ENCODE measurements at regions not wholly inside any gene's neighbourhood (a gene's known extent, or its start where the extent isn't known, plus 50 kb on each side); places are given as distances from the start of the nearest gene placed in this dataset.
A peak's percentile ranks its signal among the peaks of the same experiment; 100 is the strongest.

- FAIRE-seq: no peak
Measured at GRCh38 chr22:44582016-44582415, 84.0 kb upstream of the RTL6 start.

GRCh38 chr22:44581096-44581435, 83.0 kb upstream of the RTL6 start:
- no peak overlapping the region for H3K27ac ChIP-seq
- no peaks in the 10 kb centered on the region for H3K27me3 ChIP-seq
- intact Hi-C loops (cut with DNase I): no loop called here
- H3K9me3 ChIP-seq: no peaks in the 10 kb centered on the region
- FAIRE-seq (no peak), ATAC-seq (no peak), DNase-seq (peak in 2 of 6 donors; percentile 2 to 13)
- TF ChIP-seq CTCF (IDR thresholded peaks at IDR 0.05): no peak
- no peak overlapping the region for H3K4me3 ChIP-seq
- 43 to 60% methylated on average over 12 of the region's 12 CpGs for WGBS, 2 donors
- no peaks in the 10 kb centered on the region for H3K36me3 ChIP-seq
- no peaks in the 10 kb centered on the region for H3K4me1 ChIP-seq

More at GRCh38 chr22:44582016-44582415, 84.0 kb upstream of the RTL6 start:
- Histone ChIP-seq H3K27ac (no peak overlapping the region), H3K4me1 (no peaks in the 10 kb centered on the region), H3K36me3 (no peaks in the 10 kb centered on the region), H3K9me3 (no peaks in the 10 kb centered on the region), H3K27me3 (no peaks in the 10 kb centered on the region), H3K4me3 (no peak overlapping the region)
- no peak for TF ChIP-seq CTCF (IDR thresholded peaks at IDR 0.05)
- 67 to 77% methylated on average over 10 of the region's 10 CpGs for WGBS, 2 donors
- DNase-seq: peak in 2 of 6 donors; percentile 2 to 12
- ATAC-seq: no peak
- intact Hi-C loops (cut with DNase I): no loop called here

GRCh38 chr22:44580176-44581095, 82.4 kb upstream of the RTL6 start:
- Histone ChIP-seq H3K9me3 (no peaks in the 10 kb centered on the region), H3K27ac (no peak overlapping the region), H3K4me1 (no peaks in the 10 kb centered on the region), H3K36me3 (no peaks in the 10 kb centered on the region), H3K27me3 (no peaks in the 10 kb centered on the region), H3K4me3 (no peak overlapping the region)
- ATAC-seq (peak in 1 of 4 donors; percentile 32), DNase-seq (peak in 3 of 6 donors; percentile 5 to 44 (median 6)), FAIRE-seq (no peak)
- TF ChIP-seq CTCF (IDR thresholded peaks at IDR 0.05): no peak
- intact Hi-C loops (cut with DNase I): no loop called here
- WGBS, 2 donors: 35 to 41% methylated on average over 22 of the region's 22 CpGs

- FAIRE-seq (no peak), DNase-seq (peak in 2 of 6 donors; percentile 1 to 10), ATAC-seq (no peak)
- intact Hi-C loops (cut with DNase I): no loop called here
- H3K4me3 ChIP-seq: no peak overlapping the region
- no peak for TF ChIP-seq CTCF (IDR thresholded peaks at IDR 0.05)
- 57 to 66% methylated on average over 10 of the region's 10 CpGs for WGBS, 2 donors
- no peaks in the 10 kb centered on the region for H3K27me3 ChIP-seq
- no peak overlapping the region for H3K27ac ChIP-seq
- no peaks in the 10 kb centered on the region for H3K9me3 ChIP-seq
- no peaks in the 10 kb centered on the region for H3K36me3 ChIP-seq
- H3K4me1 ChIP-seq: no peaks in the 10 kb centered on the region
Measured at GRCh38 chr22:44578516-44579230, 80.6 kb upstream of the RTL6 start.

GRCh38 chr22:44578110-44578457, 80.1 kb upstream of the RTL6 start:
- no peak for TF ChIP-seq CTCF (IDR thresholded peaks at IDR 0.05)
- DNase-seq (peak in 1 of 6 donors; percentile 2), ATAC-seq (no peak), FAIRE-seq (no peak)
- Histone ChIP-seq H3K4me3 (no peak overlapping the region), H3K36me3 (no peaks in the 10 kb centered on the region), H3K27ac (no peak overlapping the region), H3K27me3 (no peaks in the 10 kb centered on the region), H3K4me1 (no peaks in the 10 kb centered on the region), H3K9me3 (no peaks in the 10 kb centered on the region)
- WGBS, 2 donors: 39 to 43% methylated on average over 3 of the region's 3 CpGs
- intact Hi-C loops (cut with DNase I): no loop called here

All from pancreas (tissue), 10 donors.